ENCODE measurements at regions not wholly inside any gene's neighbourhood (a gene's known extent, or its start where the extent isn't known, plus 50 kb on each side); places are given as distances from the start of the nearest gene placed in this dataset.

DNA sequence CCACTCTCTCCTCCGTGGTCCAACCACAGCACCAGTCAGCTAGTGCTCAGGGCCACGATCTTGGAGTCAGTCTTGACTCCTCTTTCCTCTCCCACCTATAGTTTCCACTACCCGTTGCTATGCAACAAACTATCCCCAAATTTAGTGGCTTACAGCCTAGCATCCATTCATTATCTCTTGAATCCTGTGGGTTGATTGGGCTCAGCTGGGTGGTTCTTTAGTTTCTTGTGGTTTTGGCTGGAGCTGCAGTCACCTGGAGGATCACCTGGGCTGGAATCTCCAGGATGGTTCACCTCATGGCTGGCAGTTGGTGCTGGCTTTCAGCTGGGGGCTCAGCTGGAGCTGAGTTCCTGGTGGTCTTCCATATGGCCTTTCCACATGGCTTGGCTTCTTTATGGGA lies 149.9 kb downstream of the ASB1 start:
- intact Hi-C loops (cut with micrococcal nuclease): no loop called here
- Mint-ChIP-seq H3K9me3 (peaks cover 0 to 2% (median 0%) of the 10 kb centered on the region in 7 donors), H3K27me3 (ENCODE audit: low read depth in 3 of 3) (peaks cover 8 to 19% (median 9%) of the 10 kb centered on the region in 3 donors), H3K36me3 (no peaks in the 10 kb centered on the region), H3K4me1 (peaks cover 10% of the 10 kb centered on the region), H3K27ac (no peak overlapping the region), H3K4me3 (no peak overlapping the region)
- Histone ChIP-seq H3K27ac (ENCODE audit: low read depth in 1 of 2, low read length in 2 of 2) (no peak overlapping the region), H3K4me1 (ENCODE audit: control insufficient read depth in 1 of 2, insufficient read depth in 2 of 2, low read length in 2 of 2) (peaks cover 8 to 10% of the 10 kb centered on the region in 2 donors), H3K27me3 (ENCODE audit: control insufficient read depth in 2 of 2, insufficient read depth in 2 of 2, low read length in 2 of 2) (no peaks in the 10 kb centered on the region), H3K79me2 (ENCODE audit: insufficient read depth, low read length) (no peaks in the 10 kb centered on the region), H4K20me1 (ENCODE audit: insufficient read depth, low read length) (no peaks in the 10 kb centered on the region), H3K4me3 (replicated peaks in 1 of 3; ENCODE audit: low read depth in 2 of 3, low read length in 3 of 3) (no peak overlapping the region), H3K9ac (ENCODE audit: insufficient read depth, low read length, poor library complexity, severe bottlenecking) (no peak overlapping the region), H2AFZ (ENCODE audit: insufficient read depth, low read depth, low read length, poor library complexity, severe bottlenecking) (no peak overlapping the region), H3K4me2 (replicated peaks; ENCODE audit: extremely low read depth, low read length, poor library complexity, severe bottlenecking) (no peak overlapping the region), H3K9me3 (replicated peaks in 1 of 2; ENCODE audit: control insufficient read depth in 1 of 2, insufficient read depth in 1 of 2, low read length in 2 of 2) (no peaks in the 10 kb centered on the region), H3K36me3 (replicated peaks in 1 of 2; ENCODE audit: control insufficient read depth in 1 of 2, insufficient read depth in 2 of 2, low read length in 2 of 2) (no peaks in the 10 kb centered on the region)
- TF ChIP-seq, protein P1, sequence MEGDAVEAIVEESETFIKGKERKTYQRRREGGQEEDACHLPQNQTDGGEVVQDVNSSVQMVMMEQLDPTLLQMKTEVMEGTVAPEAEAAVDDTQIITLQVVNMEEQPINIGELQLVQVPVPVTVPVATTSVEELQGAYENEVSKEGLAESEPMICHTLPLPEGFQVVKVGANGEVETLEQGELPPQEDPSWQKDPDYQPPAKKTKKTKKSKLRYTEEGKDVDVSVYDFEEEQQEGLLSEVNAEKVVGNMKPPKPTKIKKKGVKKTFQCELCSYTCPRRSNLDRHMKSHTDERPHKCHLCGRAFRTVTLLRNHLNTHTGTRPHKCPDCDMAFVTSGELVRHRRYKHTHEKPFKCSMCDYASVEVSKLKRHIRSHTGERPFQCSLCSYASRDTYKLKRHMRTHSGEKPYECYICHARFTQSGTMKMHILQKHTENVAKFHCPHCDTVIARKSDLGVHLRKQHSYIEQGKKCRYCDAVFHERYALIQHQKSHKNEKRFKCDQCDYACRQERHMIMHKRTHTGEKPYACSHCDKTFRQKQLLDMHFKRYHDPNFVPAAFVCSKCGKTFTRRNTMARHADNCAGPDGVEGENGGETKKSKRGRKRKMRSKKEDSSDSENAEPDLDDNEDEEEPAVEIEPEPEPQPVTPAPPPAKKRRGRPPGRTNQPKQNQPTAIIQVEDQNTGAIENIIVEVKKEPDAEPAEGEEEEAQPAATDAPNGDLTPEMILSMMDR (IDR thresholded peaks at IDR 0.05): no peak
- no peak for DNase-seq
- 74% methylated on average over 2 of the region's 3 CpGs for WGBS (ENCODE audit: insufficient coverage)

- Histone ChIP-seq H3K4me2 (replicated peaks; ENCODE audit: extremely low read depth, low read length, poor library complexity, severe bottlenecking) (no peak overlapping the region), H3K9me3 (replicated peaks in 1 of 2; ENCODE audit: control insufficient read depth in 1 of 2, insufficient read depth in 1 of 2, low read length in 2 of 2) (no peaks in the 10 kb centered on the region), H3K9ac (ENCODE audit: insufficient read depth, low read length, poor library complexity, severe bottlenecking) (no peak overlapping the region), H3K27me3 (ENCODE audit: control insufficient read depth in 2 of 2, insufficient read depth in 2 of 2, low read length in 2 of 2) (no peaks in the 10 kb centered on the region), H4K20me1 (ENCODE audit: insufficient read depth, low read length) (no peaks in the 10 kb centered on the region), H3K4me3 (replicated peaks in 1 of 3; ENCODE audit: low read depth in 2 of 3, low read length in 3 of 3) (no peak overlapping the region), H2AFZ (ENCODE audit: insufficient read depth, low read depth, low read length, poor library complexity, severe bottlenecking) (no peak overlapping the region), H3K27ac (ENCODE audit: low read depth in 1 of 2, low read length in 2 of 2) (no peak overlapping the region), H3K4me1 (ENCODE audit: control insufficient read depth in 1 of 2, insufficient read depth in 2 of 2, low read length in 2 of 2) (no peaks in the 10 kb centered on the region), H3K79me2 (ENCODE audit: insufficient read depth, low read length) (no peaks in the 10 kb centered on the region), H3K36me3 (replicated peaks in 1 of 2; ENCODE audit: control insufficient read depth in 1 of 2, insufficient read depth in 2 of 2, low read length in 2 of 2) (no peaks in the 10 kb centered on the region)
- no peak overlapping the region for H3K27ac Mint-ChIP-seq
- H3K4me3 Mint-ChIP-seq: no peak overlapping the region
- DNase-seq: peak in 1 of 3 donors; percentile 0
- TF ChIP-seq, protein P1 (IDR thresholded peaks at IDR 0.05): no peak
- peaks cover 8 to 19% (median 10%) of the 10 kb centered on the region in 3 donors for H3K27me3 Mint-ChIP-seq (ENCODE audit: low read depth in 3 of 3)
- no peaks in the 10 kb centered on the region for H3K4me1 Mint-ChIP-seq
- peaks cover 0 to 6% (median 2%) of the 10 kb centered on the region in 7 donors for H3K9me3 Mint-ChIP-seq
- H3K36me3 Mint-ChIP-seq: no peaks in the 10 kb centered on the region
- 90% methylated on average over 3 of the region's 9 CpGs for WGBS (ENCODE audit: insufficient coverage)
- intact Hi-C loops (cut with micrococcal nuclease): no loop called here
These were observed 151.5 kb downstream of the ASB1 start for GRCh38 chr2:238578256-238578655.

Data from CD14-positive monocyte (primary cell).